Spleen (tissue), 11 donors: ENCODE measurements at regions not wholly inside any gene's neighbourhood (a gene's known extent, or its start where the extent isn't known, plus 50 kb on each side); places are given as distances from the start of the nearest gene placed in this dataset.
A peak's percentile ranks its signal among the peaks of the same experiment; 100 is the strongest.

Experiments
- DNase-seq: peaks from one replicate; pipeline ENCODE4 v3.0.0-alpha.2; 2020
- H3K27ac ChIP-seq, 8 donors: fragments of 200-600 bp; sonication (generic) in 7 of 8; 1 replicate in 4 of 8; 2 replicates in 4 of 8; pipeline versions ENCODE4 v1.5.0 to v1.8.0; 2016 to 2021; ENCODE audit warnings: inconsistent platforms in 4 of 8, mild to moderate bottlenecking in 4 of 8, moderate library complexity in 1 of 8
- H3K27me3 ChIP-seq, 7 donors: fragments of 200-600 bp; sonication (generic) in 6 of 7; replicated peaks in 1 of 7; 1 replicate in 4 of 7; 2 replicates in 3 of 7; pipeline versions ENCODE4 v1.5.0 to v1.8.0; 2016 to 2021; ENCODE audit warnings: inconsistent platforms in 3 of 7, mild to moderate bottlenecking in 1 of 7
- H3K36me3 ChIP-seq, 6 donors: fragments of 200-600 bp; sonication (generic) in 5 of 6; 1 replicate in 4 of 6; 2 replicates in 2 of 6; pipeline versions ENCODE4 v1.5.0 to v1.8.0; 2016 to 2021; ENCODE audit warnings: inconsistent platforms in 2 of 6
- H3K4me1 ChIP-seq, 6 donors: fragments of 200-600 bp; sonication (generic) in 5 of 6; 1 replicate in 3 of 6; 2 replicates in 3 of 6; pipeline versions ENCODE4 v1.5.0 to v1.8.0; 2016 to 2021; ENCODE audit warnings: inconsistent platforms in 3 of 6
- H3K4me3 ChIP-seq, 8 donors: fragments of 200-600 bp; sonication (generic) in 7 of 8; 1 replicate in 4 of 8; 2 replicates in 4 of 8; pipeline versions ENCODE4 v1.5.0 to v1.8.0; 2016 to 2021; ENCODE audit warnings: inconsistent platforms in 4 of 8, mild to moderate bottlenecking in 4 of 8, moderate library complexity in 2 of 8
- H3K9me3 ChIP-seq, 8 donors: fragments of 200-600 bp; sonication (generic) in 7 of 8; 1 replicate in 4 of 8; 2 replicates in 4 of 8; pipeline versions ENCODE4 v1.5.0 to v1.8.0; 2016 to 2021; ENCODE audit warnings: inconsistent platforms in 4 of 8
- CTCF ChIP-seq, 11 experiments: fragments of 200-600 bp in 7 of 11; fragments of 450-650 bp in 4 of 11; sonication (generic) in 4 of 11; IDR thresholded peaks in 8 of 11; conservative IDR thresholded peaks in 3 of 11; 1 replicate in 7 of 11; 2 replicates in 4 of 11; pipeline versions ENCODE4 v1.4.0 to v1.8.0; 2016 to 2021; ENCODE audit warnings: antibody characterized with exemption in 11 of 11, inconsistent platforms in 4 of 11, mild to moderate bottlenecking in 1 of 11
- POLR2A ChIP-seq, 3 donors: fragments of 450-650 bp; IDR thresholded peaks; one replicate each; pipeline ENCODE4 v1.5.1; 2017; ENCODE audit warnings: antibody characterized with exemption in 3 of 3, mild to moderate bottlenecking in 1 of 3
- POLR2AphosphoS5 ChIP-seq, 3 donors: sonication (generic); formaldehyde crosslinking; IDR thresholded peaks; one replicate each; pipeline ENCODE4 v1.5.1; 2017; ENCODE audit warnings: antibody characterized with exemption in 3 of 3
- WGBS, 5 donors: extraction: QIAGEN DNeasy Blood & Tissue Kit in 3 of 5; methylation state at CpG; one replicate each; pipeline versions ENCODE4 v1.1.5 to v1.1.7; 2013 to 2018; 5-methylcytosine and 5-hydroxymethylcytosine counted together
- intact Hi-C: fragments of 100-400 bp; cut with DNase I; formaldehyde crosslinking; loops from one replicate; pipeline ENCODE4 v1.15.0; 2023; ENCODE audit warnings: low total_unique reads
- donor health status: healthy with polysubstance abuse.
- donor health status: DM: no; HTN: no; CAD: no; lungs with moderate emphysema.
- donor health status: DM: no; HTN: no; CAD: no.
- donor health status: Bipolar disorder and iron deficiency.
- donor health status: healthy.
- donor health status: DM: no; HTN: no; CAD: no.
- donor health status: DM: yes; HTN: yes; CAD: no.

DNA sequence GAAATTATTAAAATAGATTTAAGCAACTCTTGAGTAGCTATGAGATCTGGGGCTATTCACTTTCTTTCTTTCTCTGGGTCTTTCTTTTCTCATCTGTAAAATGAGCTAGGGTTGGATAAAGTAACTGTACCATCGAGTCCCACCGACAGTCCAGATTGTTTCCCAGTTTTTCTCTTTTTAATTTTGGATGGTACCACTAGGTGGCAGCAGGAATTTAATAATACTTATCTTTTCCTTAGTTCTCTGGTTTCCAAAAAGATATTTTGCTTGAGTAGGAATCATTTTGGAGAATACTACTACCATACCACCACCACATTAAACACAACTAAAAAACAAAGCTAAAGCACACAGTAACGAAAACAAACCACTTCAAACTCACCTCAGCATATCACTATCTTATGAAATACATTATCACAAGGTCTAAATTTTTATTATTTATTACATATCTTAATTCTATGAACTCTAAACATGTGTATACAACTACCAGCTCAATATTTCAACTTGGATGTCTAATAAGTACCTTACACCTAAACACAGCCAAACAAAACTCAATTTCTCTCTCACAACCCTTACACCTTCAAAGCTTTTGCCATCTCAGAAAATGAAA is 584.0 kb downstream of the KCNA4 start:
- H3K4me3 ChIP-seq = no peak overlapping the region
- H3K27me3 ChIP-seq = no peaks in the 10 kb centered on the region
- 32 to 40% (median 38%) methylated on average over 3 of the region's 3 CpGs for WGBS, 5 donors
- H3K4me1 ChIP-seq = no peaks in the 10 kb centered on the region
- H3K27ac ChIP-seq = no peak overlapping the region
- no peaks in the 10 kb centered on the region for H3K36me3 ChIP-seq
- TF ChIP-seq POLR2A (IDR thresholded peaks at IDR 0.05) (no peak), POLR2AphosphoS5 (IDR thresholded peaks at IDR 0.05) (no peak), CTCF (IDR thresholded peaks at IDR 0.05 in 8 of 11, conservative IDR thresholded peaks at IDR 0.05 in 3 of 11) (peak in 6 of 11 experiments; percentile 3 to 35 (median 22))
- no peak for DNase-seq
- H3K9me3 ChIP-seq = no peaks in the 10 kb centered on the region
- intact Hi-C loops = no loop called here

- TF ChIP-seq POLR2AphosphoS5 (IDR thresholded peaks at IDR 0.05) (no peak), CTCF (IDR thresholded peaks at IDR 0.05 in 8 of 11, conservative IDR thresholded peaks at IDR 0.05 in 3 of 11) (no peak), POLR2A (IDR thresholded peaks at IDR 0.05) (no peak)
- no peak for DNase-seq
These were observed 611.5 kb downstream of the KCNA4 start for GRCh38 chr11:29405305-29405704.

DNA sequence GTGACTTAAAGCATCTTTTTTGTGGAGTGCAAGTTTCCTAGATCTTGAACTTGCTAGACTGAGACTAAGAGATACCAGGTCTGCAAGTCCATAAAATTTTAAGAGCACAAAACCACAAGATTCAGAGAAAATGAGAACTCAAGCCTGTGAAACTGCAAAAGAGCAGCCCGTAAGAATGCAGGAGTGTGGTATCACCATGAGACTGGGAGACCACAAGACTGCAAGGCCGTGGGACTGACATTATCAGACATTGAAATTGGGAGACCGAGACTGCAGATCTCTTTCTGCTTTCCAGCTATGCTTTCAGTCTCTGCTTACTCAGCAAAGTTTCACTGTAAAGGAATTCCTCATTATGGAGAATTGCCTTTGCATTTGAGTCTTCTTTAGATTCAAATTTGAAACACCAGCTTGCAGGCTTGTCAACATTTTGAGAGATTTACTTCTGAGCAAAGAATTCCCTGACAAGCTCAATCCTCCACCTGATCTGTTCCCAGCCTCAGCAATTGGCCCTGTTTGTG is 621.2 kb downstream of the KCNA4 start:
- intact Hi-C loops = no loop called here
- no peaks in the 10 kb centered on the region for H3K27me3 ChIP-seq
- no peak for DNase-seq
- peaks cover 0 to 7% (median 0%) of the 10 kb centered on the region in 8 donors for H3K9me3 ChIP-seq
- no peaks in the 10 kb centered on the region for H3K36me3 ChIP-seq
- H3K27ac ChIP-seq = no peak overlapping the region
- TF ChIP-seq POLR2A (IDR thresholded peaks at IDR 0.05) (no peak), POLR2AphosphoS5 (IDR thresholded peaks at IDR 0.05) (no peak), CTCF (IDR thresholded peaks at IDR 0.05 in 8 of 11, conservative IDR thresholded peaks at IDR 0.05 in 3 of 11) (no peak)
- WGBS, 5 donors = 61 to 76% (median 63%) methylated on average over 3 of the region's 3 CpGs
- no peaks in the 10 kb centered on the region for H3K4me1 ChIP-seq
- no peak overlapping the region for H3K4me3 ChIP-seq

More at GRCh38 chr11:29405305-29405704, 611.5 kb downstream of the KCNA4 start:
- Histone ChIP-seq H3K27me3 (no peaks in the 10 kb centered on the region), H3K9me3 (peaks cover 0 to 4% (median 0%) of the 10 kb centered on the region in 8 donors), H3K27ac (no peak overlapping the region), H3K4me1 (no peaks in the 10 kb centered on the region), H3K4me3 (no peak overlapping the region), H3K36me3 (no peaks in the 10 kb centered on the region)
- intact Hi-C loops = no loop called here

GRCh38 chr11:29389793-29390192 is 627.0 kb downstream of the KCNA4 start:
- DNase-seq = no peak
- 69 to 89% (median 78%) methylated on average over 1 of the region's 1 CpG for WGBS, 5 donors
- H3K4me1 ChIP-seq = no peaks in the 10 kb centered on the region
- no peak overlapping the region for H3K4me3 ChIP-seq
- no peaks in the 10 kb centered on the region for H3K36me3 ChIP-seq
- H3K9me3 ChIP-seq = peaks cover 0 to 5% (median 0%) of the 10 kb centered on the region in 8 donors
- no peaks in the 10 kb centered on the region for H3K27me3 ChIP-seq
- intact Hi-C loops = no loop called here
- no peak overlapping the region for H3K27ac ChIP-seq
- TF ChIP-seq POLR2AphosphoS5 (IDR thresholded peaks at IDR 0.05) (no peak), POLR2A (IDR thresholded peaks at IDR 0.05) (no peak), CTCF (IDR thresholded peaks at IDR 0.05 in 8 of 11, conservative IDR thresholded peaks at IDR 0.05 in 3 of 11) (no peak)
